Uterus (tissue), 3 donors: ENCODE measurements at regions not wholly inside any gene's neighbourhood (a gene's known extent, or its start where the extent isn't known, plus 50 kb on each side); places are given as distances from the start of the nearest gene placed in this dataset.

Experiments used
- DNase-seq, 2 donors: peaks; one replicate each; pipeline ENCODE4 v3.0.0-alpha.2; 2019 to 2020
- H3K27ac ChIP-seq, 2 donors: fragments of 200-600 bp; sonication (generic); 1 replicate in 1 of 2; 2 replicates in 1 of 2; pipeline ENCODE4 v1.5.1; 2016 to 2018
- H3K27me3 ChIP-seq, 2 donors: fragments of 200-600 bp; sonication (generic); one replicate each; pipeline ENCODE4 v1.5.1; 2018 to 2019; ENCODE audit warnings: control low read depth in 1 of 2
- H3K36me3 ChIP-seq, 2 donors: fragments of 200-600 bp; sonication (generic); one replicate each; pipeline ENCODE4 v1.5.1; 2019; ENCODE audit warnings: control low read depth in 1 of 2
- H3K4me1 ChIP-seq, 2 donors: fragments of 200-600 bp; sonication (generic); one replicate each; pipeline ENCODE4 v1.5.1; 2018 to 2019; ENCODE audit warnings: control low read depth in 1 of 2
- H3K4me3 ChIP-seq, 2 donors: fragments of 200-600 bp; sonication (generic); 1 replicate in 1 of 2; 2 replicates in 1 of 2; pipeline ENCODE4 v1.5.1; 2018 to 2019; ENCODE audit warnings: mild to moderate bottlenecking in 1 of 2
- H3K9me3 ChIP-seq, 2 donors: fragments of 200-600 bp; sonication (generic); one replicate each; pipeline ENCODE4 v1.5.1; 2019; ENCODE audit warnings: control low read depth in 1 of 2
- POLR2A ChIP-seq, 2 donors: fragments of 450-650 bp; IDR thresholded peaks; one replicate each; pipeline ENCODE4 v1.6.1; 2016; ENCODE audit warnings: antibody characterized with exemption in 2 of 2, mild to moderate bottlenecking in 1 of 2, moderate library complexity in 1 of 2
- intact Hi-C: fragments of 100-400 bp; cut with DNase I; formaldehyde crosslinking; loops from one replicate; pipeline ENCODE4 v1.15.1; 2023; ENCODE audit warnings: low total_unique reads
- TF ChIP-seq, protein P1 (sequence below), 4 experiments: fragments of 200-600 bp in 2 of 4; fragments of 450-650 bp in 2 of 4; sonication (generic) in 2 of 4; IDR thresholded peaks; one replicate each; pipeline ENCODE4 v1.5.1; 2016 to 2019; ENCODE audit warnings: antibody characterized with exemption in 4 of 4, mild to moderate bottlenecking in 2 of 4, moderate library complexity in 1 of 4
- donor health status: DM: yes; HTN: yes; CAD: no.

DNA sequence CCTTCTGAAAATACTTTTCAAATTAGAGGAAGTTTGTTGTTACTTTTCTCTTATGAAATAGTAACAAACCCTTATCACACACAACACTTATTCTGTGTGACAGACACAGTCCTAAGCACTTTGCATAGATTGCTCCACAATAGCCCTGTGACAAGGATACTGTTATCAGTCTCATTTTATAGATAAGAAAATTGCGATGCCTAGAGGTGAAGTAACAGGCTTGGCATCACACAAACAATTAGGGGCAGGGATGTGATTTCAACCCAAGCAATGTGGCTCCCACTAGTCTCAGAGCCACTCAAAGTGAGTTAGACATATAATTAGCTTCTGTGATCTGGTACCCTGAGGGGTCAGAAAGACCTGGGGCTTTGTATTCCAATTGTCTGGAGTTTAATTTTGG lies 339.9 kb downstream of the FBXO8 start:
- H3K36me3 ChIP-seq = no peaks in the 10 kb centered on the region
- no peaks in the 10 kb centered on the region for H3K27me3 ChIP-seq
- intact Hi-C loops = no loop called here
- H3K4me3 ChIP-seq = no peak overlapping the region
- H3K9me3 ChIP-seq = no peaks in the 10 kb centered on the region
- H3K4me1 ChIP-seq = no peaks in the 10 kb centered on the region
- TF ChIP-seq, protein P1, sequence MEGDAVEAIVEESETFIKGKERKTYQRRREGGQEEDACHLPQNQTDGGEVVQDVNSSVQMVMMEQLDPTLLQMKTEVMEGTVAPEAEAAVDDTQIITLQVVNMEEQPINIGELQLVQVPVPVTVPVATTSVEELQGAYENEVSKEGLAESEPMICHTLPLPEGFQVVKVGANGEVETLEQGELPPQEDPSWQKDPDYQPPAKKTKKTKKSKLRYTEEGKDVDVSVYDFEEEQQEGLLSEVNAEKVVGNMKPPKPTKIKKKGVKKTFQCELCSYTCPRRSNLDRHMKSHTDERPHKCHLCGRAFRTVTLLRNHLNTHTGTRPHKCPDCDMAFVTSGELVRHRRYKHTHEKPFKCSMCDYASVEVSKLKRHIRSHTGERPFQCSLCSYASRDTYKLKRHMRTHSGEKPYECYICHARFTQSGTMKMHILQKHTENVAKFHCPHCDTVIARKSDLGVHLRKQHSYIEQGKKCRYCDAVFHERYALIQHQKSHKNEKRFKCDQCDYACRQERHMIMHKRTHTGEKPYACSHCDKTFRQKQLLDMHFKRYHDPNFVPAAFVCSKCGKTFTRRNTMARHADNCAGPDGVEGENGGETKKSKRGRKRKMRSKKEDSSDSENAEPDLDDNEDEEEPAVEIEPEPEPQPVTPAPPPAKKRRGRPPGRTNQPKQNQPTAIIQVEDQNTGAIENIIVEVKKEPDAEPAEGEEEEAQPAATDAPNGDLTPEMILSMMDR (IDR thresholded peaks at IDR 0.05) = no peak
- no peak for TF ChIP-seq POLR2A (IDR thresholded peaks at IDR 0.05)
- no peak for DNase-seq
- no peak overlapping the region for H3K27ac ChIP-seq

DNA sequence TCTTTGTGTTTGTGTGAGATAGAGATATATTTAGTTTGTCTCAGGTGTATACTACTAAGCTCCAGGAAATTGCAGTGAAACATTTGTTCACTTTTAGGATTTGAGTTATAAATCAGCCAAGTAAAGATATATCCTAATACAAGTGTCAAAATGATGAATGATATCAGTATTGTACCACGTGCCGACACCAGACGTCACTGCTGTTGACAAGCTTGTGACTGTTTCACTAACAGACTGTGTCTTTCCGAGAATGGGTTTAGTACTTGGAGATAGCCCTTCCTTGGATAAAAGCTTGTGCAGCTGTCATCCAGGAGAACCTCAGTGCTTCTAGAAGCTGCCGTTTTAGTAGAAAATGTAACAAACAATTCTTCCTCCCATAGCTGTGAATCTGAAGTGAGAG lies 343.3 kb downstream of the FBXO8 start:
- DNase-seq = no peak
- Histone ChIP-seq H3K9me3 (no peaks in the 10 kb centered on the region), H3K4me3 (no peak overlapping the region), H3K27me3 (no peaks in the 10 kb centered on the region), H3K4me1 (no peaks in the 10 kb centered on the region), H3K36me3 (no peaks in the 10 kb centered on the region), H3K27ac (no peak overlapping the region)
- intact Hi-C loops = no loop called here
- no peak for TF ChIP-seq POLR2A (IDR thresholded peaks at IDR 0.05)
- TF ChIP-seq, protein P1 (IDR thresholded peaks at IDR 0.05) = no peak

GRCh38 chr4:173937631-173938270 lies 345.7 kb downstream of the FBXO8 start:
- peak overlapping the region; percentile 24 to 38 for H3K27ac ChIP-seq
- TF ChIP-seq, protein P1 (IDR thresholded peaks at IDR 0.05) = no peak
- no peak for TF ChIP-seq POLR2A (IDR thresholded peaks at IDR 0.05)
- no peaks in the 10 kb centered on the region for H3K4me1 ChIP-seq
- H3K27me3 ChIP-seq = no peaks in the 10 kb centered on the region
- H3K9me3 ChIP-seq = no peaks in the 10 kb centered on the region
- intact Hi-C loops = no loop called here
- DNase-seq = no peak
- H3K36me3 ChIP-seq = no peaks in the 10 kb centered on the region
- H3K4me3 ChIP-seq = no peak overlapping the region

GRCh38 chr4:173936861-173937260 lies 346.6 kb downstream of the FBXO8 start:
- intact Hi-C loops = no loop called here

More at GRCh38 chr4:173936861-173937260, 346.6 kb downstream of the FBXO8 start:
- no peak for DNase-seq
- H3K27ac ChIP-seq = peak overlapping the region in 1 of 2 donors; percentile 58
- no peaks in the 10 kb centered on the region for H3K27me3 ChIP-seq
- no peaks in the 10 kb centered on the region for H3K4me1 ChIP-seq
- H3K9me3 ChIP-seq = no peaks in the 10 kb centered on the region
- TF ChIP-seq, protein P1 (IDR thresholded peaks at IDR 0.05) = no peak
- TF ChIP-seq POLR2A (IDR thresholded peaks at IDR 0.05) = no peak
- H3K4me3 ChIP-seq = no peak overlapping the region
- no peaks in the 10 kb centered on the region for H3K36me3 ChIP-seq
